A549 (cell line): ENCODE measurements at regions not wholly inside any gene's neighbourhood (a gene's known extent, or its start where the extent isn't known, plus 50 kb on each side); places are given as distances from the start of the nearest gene placed in this dataset.

Experiments
- ATAC-seq, 2 experiments: fragments of 200-7000 bp in 1 of 2; fragments of >200 bp in 1 of 2; cut with Nextera tagmentation in 1 of 2; cut with Tn5 transposase in 1 of 2; 3 replicates each; pipeline versions ENCODE4 v1.8.0 to v1.9.1; 2018 to 2020; ENCODE audit warnings: mild to moderate bottlenecking in 1 of 2, moderate library complexity in 1 of 2
- CTCF ChIA-PET: fragments of 300-600 bp; sonication (Branson Sonifier 250); formaldehyde crosslinking; extraction: SDS; loops from one replicate; lab custom pipeline; 2021; ENCODE audit warnings: antibody characterized with exemption, inconsistent platforms; lab: Yijun Ruan, JAX
- POLR2A ChIA-PET: fragments of 350-600 bp; formaldehyde crosslinking; extraction: SDS; loops from one replicate; lab custom pipeline; 2021; ENCODE audit warnings: antibody characterized with exemption, inconsistent platforms; lab: Yijun Ruan, JAX
- DNase-seq, 2 experiments: peaks; one replicate each; pipeline versions ENCODE4 v3.0.0 to v3.0.0-alpha.2; 2011 to 2016; ENCODE audit warnings: low read depth in 1 of 2, low spot score in 1 of 2
- FAIRE-seq: peaks from 2 replicates; lab custom pipeline; 2011; peaks lifted over from hg19 to GRCh38; lab: Jason Lieb, UNC
- H3K27ac ChIP-seq, 2 experiments: fragments of >200 bp; sonication (Bioruptor Twin); formaldehyde crosslinking; 3 replicates each; pipeline ENCODE4 v1.5.1; 2016 to 2017
- H3K4me1 ChIP-seq: fragments of >200 bp; sonication (Bioruptor Twin); formaldehyde crosslinking; 3 replicates; pipeline ENCODE4 v1.6.1; 2016
- H3K4me2 ChIP-seq: fragments of >200 bp; sonication (Bioruptor Twin); formaldehyde crosslinking; 3 replicates; pipeline ENCODE4 v1.6.1; 2016
- H3K4me3 ChIP-seq: fragments of >200 bp; sonication (Bioruptor Twin); formaldehyde crosslinking; 3 replicates; pipeline ENCODE4 v1.5.1; 2016
- H3K9me3 ChIP-seq: fragments of >200 bp; sonication (Bioruptor Twin); formaldehyde crosslinking; 3 replicates; pipeline ENCODE4 v1.6.1; 2016
- CBX8 ChIP-seq: fragments of 200-600 bp; sonication (generic); IDR thresholded peaks from 2 replicates; pipeline ENCODE4 v1.6.1; 2016
- CHD2 ChIP-seq: fragments of 150-350 bp; IDR thresholded peaks from 2 replicates; pipeline ENCODE4 v1.6.1; 2014; ENCODE audit warnings: low read length; ENCODE audit not compliant: partially characterized antibody
- HEYL ChIP-seq: fragments of 250-450 bp; sonication (Bioruptor Pico); IDR thresholded peaks from 2 replicates; pipeline ENCODE4 v1.8.0; 2021; ENCODE audit warnings: mild to moderate bottlenecking, moderate library complexity
- HOXA7 ChIP-seq: fragments of 250-450 bp; sonication (Bioruptor Pico); IDR thresholded peaks from 2 replicates; pipeline ENCODE4 v1.5.0; 2020; ENCODE audit warnings: mild to moderate bottlenecking, moderate library complexity
- HOXB13 ChIP-seq: fragments of 250-450 bp; sonication (Bioruptor Pico); IDR thresholded peaks from 2 replicates; pipeline ENCODE4 v1.5.0; 2020; ENCODE audit warnings: low read depth, mild to moderate bottlenecking, moderate library complexity
- HOXB5 ChIP-seq: fragments of 250-450 bp; sonication (Bioruptor Pico); IDR thresholded peaks from 2 replicates; pipeline ENCODE4 v1.5.0; 2020; ENCODE audit warnings: mild to moderate bottlenecking, moderate library complexity
- JUN ChIP-seq, 2 experiments: fragments of >200 bp; sonication (Bioruptor Twin); formaldehyde crosslinking; IDR thresholded peaks; 2 replicates in 1 of 2; 3 replicates in 1 of 2; pipeline ENCODE4 v1.6.1; 2016 to 2017
- JUNB ChIP-seq: fragments of >200 bp; sonication (Bioruptor Twin); formaldehyde crosslinking; IDR thresholded peaks from 2 replicates; pipeline ENCODE4 v1.6.1; 2016
- MAZ ChIP-seq: fragments of 150-350 bp; IDR thresholded peaks from 2 replicates; pipeline ENCODE4 v1.6.1; 2014; ENCODE audit warnings: antibody characterized with exemption, low read depth, low read length, borderline replicate concordance
- NFE2L2 ChIP-seq: fragments of 150-350 bp; conservative IDR thresholded peaks from 2 replicates; pipeline ENCODE4 v1.6.1; 2014; ENCODE audit warnings: low read length
- POLR2A ChIP-seq: IDR thresholded peaks from 2 replicates; pipeline ENCODE4 v1.6.1; 2012; ENCODE audit warnings: mild to moderate bottlenecking, low read length
- RAD21 ChIP-seq, 2 experiments: fragments of >200 bp in 1 of 2; sonication (Bioruptor Twin) in 1 of 2; formaldehyde crosslinking in 1 of 2; IDR thresholded peaks in 1 of 2; conservative IDR thresholded peaks in 1 of 2; 2 replicates in 1 of 2; 3 replicates in 1 of 2; pipeline ENCODE4 v1.6.1; 2012 to 2018; ENCODE audit warnings: inconsistent platforms in 1 of 2
- RARB ChIP-seq: fragments of 250-450 bp; sonication (Bioruptor Pico); IDR thresholded peaks from 2 replicates; pipeline ENCODE4 v1.8.0; 2021; ENCODE audit warnings: mild to moderate bottlenecking, moderate library complexity
- RNF2 ChIP-seq: fragments of 200-600 bp; sonication (generic); IDR thresholded peaks from 2 replicates; pipeline ENCODE4 v1.6.1; 2016; ENCODE audit warnings: low read depth, mild to moderate bottlenecking, antibody characterized with exemption, moderate library complexity, borderline replicate concordance
- SMC3 ChIP-seq: fragments of >200 bp; sonication (Bioruptor Twin); formaldehyde crosslinking; IDR thresholded peaks from 3 replicates; pipeline ENCODE4 v1.6.1; 2018; ENCODE audit warnings: inconsistent platforms
- WGBS: methylation state at CpG from one replicate; pipeline ENCODE4 v1.1.6; 2017; ENCODE audit errors: missing lambda C conversion rate; 5-methylcytosine and 5-hydroxymethylcytosine counted together
- TF ChIP-seq, protein P1 (sequence below): fragments of >200 bp; sonication (Bioruptor Twin); formaldehyde crosslinking; IDR thresholded peaks from 3 replicates; pipeline ENCODE4 v1.6.1; 2016
- TF ChIP-seq, protein P2 (sequence below): fragments of >200 bp; sonication (Bioruptor Twin); formaldehyde crosslinking; IDR thresholded peaks from 3 replicates; pipeline ENCODE4 v1.5.1; 2016
- TF ChIP-seq, protein P3 (sequence below): fragments of 450-650 bp; IDR thresholded peaks from 2 replicates; pipeline ENCODE4 v1.6.1; 2014; ENCODE audit warnings: antibody characterized with exemption
- TF ChIP-seq, protein P4 (sequence below): fragments of 200-600 bp; sonication (generic); IDR thresholded peaks from 2 replicates; pipeline ENCODE4 v1.6.1; 2016; ENCODE audit warnings: antibody characterized with exemption, mild to moderate bottlenecking, moderate library complexity
- TF ChIP-seq, protein P5 (sequence below): fragments of >200 bp; sonication (Bioruptor Twin); formaldehyde crosslinking; IDR thresholded peaks from 2 replicates; pipeline ENCODE4 v1.6.1; 2016

DNA sequence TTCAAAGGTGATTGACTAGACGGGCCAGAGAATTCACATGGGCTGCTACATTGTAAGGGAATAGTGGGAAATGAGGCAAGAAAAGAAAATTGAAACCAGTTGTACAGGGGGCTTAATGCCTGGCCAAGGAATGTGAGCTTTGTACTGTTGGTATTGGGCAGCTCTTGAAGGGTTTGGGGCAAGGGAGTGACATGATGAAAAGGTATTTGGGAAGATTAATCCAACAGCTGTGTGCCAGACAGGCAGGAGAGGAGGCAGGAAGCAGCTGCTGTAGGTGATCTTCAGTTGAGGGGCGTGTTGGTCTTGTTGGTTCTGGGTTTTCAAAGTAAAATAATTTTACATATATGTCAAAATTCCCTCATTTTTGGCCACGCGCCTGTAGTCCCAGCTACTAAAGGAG lies 384.5 kb upstream of the TENM3 start:
- no peak for FAIRE-seq
- TF ChIP-seq RARB = no peak
- TF ChIP-seq, all 56 proteins: peak for 0
- POLR2A ChIA-PET = no interaction called here
- CTCF ChIA-PET = no interaction called here
- no peak overlapping the region for H3K4me2 ChIP-seq
- no peak overlapping the region for H3K27ac ChIP-seq
- H3K4me3 ChIP-seq = no peak overlapping the region
- H3K4me1 ChIP-seq = no peaks in the 10 kb centered on the region
- DNase-seq (no peak), ATAC-seq (no peak)
- H3K9me3 ChIP-seq = no peaks in the 10 kb centered on the region
- 10% methylated on average over 4 of the region's 4 CpGs for WGBS

DNA sequence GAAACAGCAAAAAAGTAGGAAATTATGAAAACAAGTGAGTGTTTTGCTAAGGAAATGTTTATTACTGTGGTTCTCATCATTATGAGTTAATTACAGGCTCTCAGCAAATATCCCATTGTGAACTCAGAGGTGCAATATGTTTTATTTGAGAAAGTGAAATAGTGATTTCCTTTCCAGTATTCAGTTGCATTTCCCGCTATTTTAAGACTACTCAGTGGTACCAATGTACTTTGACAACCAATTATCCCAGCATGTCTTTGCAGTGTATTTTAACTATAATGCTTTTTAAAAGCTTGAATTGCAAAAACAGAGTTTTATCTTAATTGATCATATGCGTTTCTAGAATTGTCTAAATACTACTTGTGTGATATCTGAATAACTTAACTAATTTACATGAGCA lies 383.8 kb upstream of the TENM3 start:
- POLR2A ChIA-PET = no interaction called here
- CTCF ChIA-PET = no interaction called here
- DNase-seq = no peak
- Histone ChIP-seq H3K4me2 (no peak overlapping the region), H3K4me1 (no peaks in the 10 kb centered on the region), H3K4me3 (no peak overlapping the region), H3K27ac (no peak overlapping the region), H3K9me3 (no peaks in the 10 kb centered on the region)
- WGBS = 2% methylated on average over 2 of the region's 2 CpGs
- FAIRE-seq = no peak
- no peak for ATAC-seq
- TF ChIP-seq, protein P1, sequence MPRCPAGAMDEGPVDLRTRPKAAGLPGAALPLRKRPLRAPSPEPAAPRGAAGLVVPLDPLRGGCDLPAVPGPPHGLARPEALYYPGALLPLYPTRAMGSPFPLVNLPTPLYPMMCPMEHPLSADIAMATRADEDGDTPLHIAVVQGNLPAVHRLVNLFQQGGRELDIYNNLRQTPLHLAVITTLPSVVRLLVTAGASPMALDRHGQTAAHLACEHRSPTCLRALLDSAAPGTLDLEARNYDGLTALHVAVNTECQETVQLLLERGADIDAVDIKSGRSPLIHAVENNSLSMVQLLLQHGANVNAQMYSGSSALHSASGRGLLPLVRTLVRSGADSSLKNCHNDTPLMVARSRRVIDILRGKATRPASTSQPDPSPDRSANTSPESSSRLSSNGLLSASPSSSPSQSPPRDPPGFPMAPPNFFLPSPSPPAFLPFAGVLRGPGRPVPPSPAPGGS = no peak
- TF ChIP-seq HOXB13 (CRISPR knock-in tag) = no peak
- TF ChIP-seq NFE2L2 = no peak
- TF ChIP-seq, protein P2, sequence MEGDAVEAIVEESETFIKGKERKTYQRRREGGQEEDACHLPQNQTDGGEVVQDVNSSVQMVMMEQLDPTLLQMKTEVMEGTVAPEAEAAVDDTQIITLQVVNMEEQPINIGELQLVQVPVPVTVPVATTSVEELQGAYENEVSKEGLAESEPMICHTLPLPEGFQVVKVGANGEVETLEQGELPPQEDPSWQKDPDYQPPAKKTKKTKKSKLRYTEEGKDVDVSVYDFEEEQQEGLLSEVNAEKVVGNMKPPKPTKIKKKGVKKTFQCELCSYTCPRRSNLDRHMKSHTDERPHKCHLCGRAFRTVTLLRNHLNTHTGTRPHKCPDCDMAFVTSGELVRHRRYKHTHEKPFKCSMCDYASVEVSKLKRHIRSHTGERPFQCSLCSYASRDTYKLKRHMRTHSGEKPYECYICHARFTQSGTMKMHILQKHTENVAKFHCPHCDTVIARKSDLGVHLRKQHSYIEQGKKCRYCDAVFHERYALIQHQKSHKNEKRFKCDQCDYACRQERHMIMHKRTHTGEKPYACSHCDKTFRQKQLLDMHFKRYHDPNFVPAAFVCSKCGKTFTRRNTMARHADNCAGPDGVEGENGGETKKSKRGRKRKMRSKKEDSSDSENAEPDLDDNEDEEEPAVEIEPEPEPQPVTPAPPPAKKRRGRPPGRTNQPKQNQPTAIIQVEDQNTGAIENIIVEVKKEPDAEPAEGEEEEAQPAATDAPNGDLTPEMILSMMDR = no peak
- no peak for TF ChIP-seq POLR2A
- TF ChIP-seq RNF2 = no peak
- no peak for TF ChIP-seq HOXB5 (CRISPR knock-in tag)
- TF ChIP-seq JUN (IDR thresholded peaks at IDR 0.05) = no peak
- TF ChIP-seq, protein P3, sequence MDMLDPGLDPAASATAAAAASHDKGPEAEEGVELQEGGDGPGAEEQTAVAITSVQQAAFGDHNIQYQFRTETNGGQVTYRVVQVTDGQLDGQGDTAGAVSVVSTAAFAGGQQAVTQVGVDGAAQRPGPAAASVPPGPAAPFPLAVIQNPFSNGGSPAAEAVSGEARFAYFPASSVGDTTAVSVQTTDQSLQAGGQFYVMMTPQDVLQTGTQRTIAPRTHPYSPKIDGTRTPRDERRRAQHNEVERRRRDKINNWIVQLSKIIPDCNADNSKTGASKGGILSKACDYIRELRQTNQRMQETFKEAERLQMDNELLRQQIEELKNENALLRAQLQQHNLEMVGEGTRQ = no peak
- no peak for TF ChIP-seq CBX8
- no peak for TF ChIP-seq RAD21 (conservative IDR thresholded peaks at IDR 0.05 in 1 of 2, IDR thresholded peaks at IDR 0.05 in 1 of 2)
- TF ChIP-seq HOXA7 (CRISPR knock-in tag) = no peak
- no peak for TF ChIP-seq SMC3
- TF ChIP-seq, protein P4, sequence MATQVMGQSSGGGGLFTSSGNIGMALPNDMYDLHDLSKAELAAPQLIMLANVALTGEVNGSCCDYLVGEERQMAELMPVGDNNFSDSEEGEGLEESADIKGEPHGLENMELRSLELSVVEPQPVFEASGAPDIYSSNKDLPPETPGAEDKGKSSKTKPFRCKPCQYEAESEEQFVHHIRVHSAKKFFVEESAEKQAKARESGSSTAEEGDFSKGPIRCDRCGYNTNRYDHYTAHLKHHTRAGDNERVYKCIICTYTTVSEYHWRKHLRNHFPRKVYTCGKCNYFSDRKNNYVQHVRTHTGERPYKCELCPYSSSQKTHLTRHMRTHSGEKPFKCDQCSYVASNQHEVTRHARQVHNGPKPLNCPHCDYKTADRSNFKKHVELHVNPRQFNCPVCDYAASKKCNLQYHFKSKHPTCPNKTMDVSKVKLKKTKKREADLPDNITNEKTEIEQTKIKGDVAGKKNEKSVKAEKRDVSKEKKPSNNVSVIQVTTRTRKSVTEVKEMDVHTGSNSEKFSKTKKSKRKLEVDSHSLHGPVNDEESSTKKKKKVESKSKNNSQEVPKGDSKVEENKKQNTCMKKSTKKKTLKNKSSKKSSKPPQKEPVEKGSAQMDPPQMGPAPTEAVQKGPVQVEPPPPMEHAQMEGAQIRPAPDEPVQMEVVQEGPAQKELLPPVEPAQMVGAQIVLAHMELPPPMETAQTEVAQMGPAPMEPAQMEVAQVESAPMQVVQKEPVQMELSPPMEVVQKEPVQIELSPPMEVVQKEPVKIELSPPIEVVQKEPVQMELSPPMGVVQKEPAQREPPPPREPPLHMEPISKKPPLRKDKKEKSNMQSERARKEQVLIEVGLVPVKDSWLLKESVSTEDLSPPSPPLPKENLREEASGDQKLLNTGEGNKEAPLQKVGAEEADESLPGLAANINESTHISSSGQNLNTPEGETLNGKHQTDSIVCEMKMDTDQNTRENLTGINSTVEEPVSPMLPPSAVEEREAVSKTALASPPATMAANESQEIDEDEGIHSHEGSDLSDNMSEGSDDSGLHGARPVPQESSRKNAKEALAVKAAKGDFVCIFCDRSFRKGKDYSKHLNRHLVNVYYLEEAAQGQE = no peak
- TF ChIP-seq, protein P5, sequence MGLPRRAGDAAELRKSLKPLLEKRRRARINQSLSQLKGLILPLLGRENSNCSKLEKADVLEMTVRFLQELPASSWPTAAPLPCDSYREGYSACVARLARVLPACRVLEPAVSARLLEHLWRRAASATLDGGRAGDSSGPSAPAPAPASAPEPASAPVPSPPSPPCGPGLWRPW = no peak
- TF ChIP-seq, all 56 proteins: peak for 0

DNA sequence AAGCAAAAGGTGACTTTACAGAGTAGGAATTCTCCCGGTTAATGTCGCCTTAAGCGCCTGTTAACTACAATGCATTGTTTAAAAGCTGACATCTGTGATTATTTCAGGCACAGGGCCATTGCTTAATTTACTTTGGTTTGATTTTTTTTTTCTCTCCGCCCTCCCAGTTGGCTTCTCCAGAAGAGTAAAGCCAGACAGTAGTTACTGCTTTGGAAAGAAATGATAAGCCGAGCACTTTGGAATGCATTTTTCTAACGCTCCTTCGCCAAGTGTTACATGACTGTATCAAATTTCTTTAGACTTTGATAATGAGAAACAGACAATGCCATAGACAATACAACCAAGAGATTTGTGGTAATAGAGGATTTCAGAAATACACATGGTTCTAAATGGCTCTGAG lies 383.0 kb upstream of the TENM3 start:
- ChIA-PET CTCF (no interaction called here), POLR2A (no interaction called here)
- whole genome bisulfite sequencing = 70% methylated on average over 7 of the region's 7 CpGs
- Histone ChIP-seq H3K9me3 (no peaks in the 10 kb centered on the region), H3K27ac (no peak overlapping the region), H3K4me1 (no peaks in the 10 kb centered on the region), H3K4me2 (no peak overlapping the region), H3K4me3 (no peak overlapping the region)
- ATAC-seq = no peak
- DNase-seq = no peak
- no peak for TF ChIP-seq HEYL (CRISPR knock-in tag)
- no peak for TF ChIP-seq MAZ
- TF ChIP-seq CHD2 = no peak
- no peak for TF ChIP-seq JUNB
- no peak for FAIRE-seq
